GM21717 (cell line): ENCODE measurements at regions not wholly inside any gene's neighbourhood (a gene's known extent, or its start where the extent isn't known, plus 50 kb on each side); places are given as distances from the start of the nearest gene placed in this dataset.
"Not testable (repeated sequence)": the region's sequence is repeated elsewhere in the genome, so short reads cannot be mapped to it uniquely, and the experiment has no call there.

Experiments used
- ATAC-seq: cut with Tn5 transposase; IDR thresholded peaks from one replicate; pipeline ENCODE4 v1.9.1; 2021; ENCODE audit warnings: mild to moderate bottlenecking, moderate library complexity; ENCODE audit not compliant: unreplicated experiment

DNA sequence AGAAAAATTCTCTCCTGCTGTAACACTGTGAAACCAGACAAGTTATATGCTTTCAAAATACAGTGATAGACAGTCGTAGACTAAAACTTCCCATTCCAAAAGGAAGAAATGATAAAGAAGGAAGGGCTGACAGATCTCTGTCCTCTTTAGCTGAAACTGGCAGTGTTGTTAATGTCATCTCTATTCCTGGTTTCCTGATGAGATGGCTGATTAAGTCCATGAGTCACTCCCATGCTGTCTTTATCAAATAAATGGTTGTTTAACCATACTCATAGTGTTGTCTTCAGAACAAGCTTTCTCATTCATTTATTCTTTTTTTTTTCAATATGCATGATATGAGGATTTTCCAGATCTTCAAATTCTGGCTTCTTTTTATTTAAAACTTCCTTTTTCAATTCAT, 952.2 kb upstream of the WWC1 start:
- no peak for ATAC-seq

DNA sequence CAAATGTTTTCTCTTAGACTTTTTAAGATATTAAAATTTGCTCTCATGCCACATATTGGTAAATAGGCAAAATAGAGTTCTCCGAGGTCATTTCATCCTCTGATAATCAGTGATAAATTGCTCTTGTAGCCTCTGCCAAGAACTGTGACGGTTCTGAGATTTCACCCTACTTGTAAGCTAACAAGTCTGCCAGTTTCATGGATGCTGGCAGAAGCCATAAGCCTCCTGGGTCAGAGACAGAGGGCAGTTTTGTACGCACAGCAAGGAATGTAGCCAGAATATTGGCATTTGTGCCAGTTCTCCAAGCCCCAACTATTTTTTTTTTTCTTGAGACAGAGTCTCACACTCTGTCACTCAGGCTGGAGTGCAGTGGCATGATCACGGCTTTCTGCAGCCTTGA, 945.0 kb upstream of the WWC1 start:
- no peak for ATAC-seq

DNA sequence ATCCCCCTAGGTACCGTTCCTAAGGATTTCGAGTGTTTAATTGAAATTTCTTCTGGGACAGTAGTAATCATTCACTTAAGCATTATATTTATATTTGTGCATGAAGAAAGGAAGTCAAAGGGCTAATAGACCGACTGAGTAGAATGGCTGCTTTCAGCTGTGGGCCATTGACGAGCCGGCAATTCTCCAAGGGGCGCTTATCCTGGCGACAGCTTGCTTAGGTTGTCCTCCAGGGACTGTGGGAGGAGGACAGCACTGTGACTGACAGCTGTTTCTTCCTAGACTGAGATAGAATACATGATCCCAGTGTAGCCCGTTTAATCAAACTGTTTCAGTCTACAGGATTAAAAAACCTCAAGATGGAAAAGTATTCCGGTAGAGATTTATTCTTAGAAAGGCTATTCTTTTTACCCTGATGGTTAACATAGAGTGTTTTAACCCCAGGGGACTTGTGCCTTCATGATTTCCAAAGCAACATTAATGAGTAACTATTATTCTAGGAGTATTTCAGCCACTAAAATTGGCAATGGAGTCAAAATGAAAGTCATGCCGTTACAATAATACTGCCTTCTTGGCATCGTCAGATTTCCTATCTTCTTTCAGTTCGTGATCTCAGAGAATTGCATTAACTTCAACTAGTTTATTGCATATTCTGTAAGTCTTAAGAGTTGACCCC, 943.1 kb upstream of the WWC1 start:
- ATAC-seq, result no peak

DNA sequence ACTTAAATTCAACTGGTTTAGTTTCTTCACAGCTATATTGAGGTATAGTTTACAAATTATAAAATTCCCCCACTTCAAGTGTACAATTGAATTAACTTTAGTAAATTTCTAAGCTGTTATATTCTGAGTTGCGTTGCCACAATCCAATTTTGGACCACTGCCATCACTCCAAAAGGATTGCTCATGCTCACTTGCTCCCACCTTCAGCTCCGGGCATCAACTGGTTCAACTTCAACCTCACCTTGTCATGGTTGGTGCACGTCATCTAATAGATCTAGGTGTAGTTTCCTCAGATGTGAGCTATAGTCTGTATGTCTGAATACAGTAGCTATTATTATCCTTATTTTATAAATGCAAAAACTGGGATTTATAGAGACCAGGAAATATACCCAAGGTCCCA, 942.5 kb upstream of the WWC1 start:
- ATAC-seq, result no peak

DNA sequence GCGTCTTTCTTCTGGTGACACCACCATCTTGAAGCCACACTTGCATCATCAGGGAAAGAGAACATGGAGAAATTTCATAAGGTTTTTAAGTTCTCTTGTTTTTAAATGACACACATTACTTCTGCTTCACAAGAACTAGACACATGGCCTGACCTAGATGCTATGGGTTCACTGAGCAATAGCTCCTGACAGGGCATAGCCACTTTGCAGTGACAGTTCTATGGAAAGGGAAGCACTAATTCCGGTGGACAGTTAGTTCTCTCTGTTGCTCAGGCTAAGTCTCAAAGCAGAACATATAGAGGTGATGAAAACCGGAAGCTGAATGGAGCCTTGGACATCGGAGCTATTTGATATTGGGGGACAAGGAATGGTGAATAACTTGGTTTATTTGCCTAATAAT, 940.1 kb upstream of the WWC1 start:
- no peak for ATAC-seq

DNA sequence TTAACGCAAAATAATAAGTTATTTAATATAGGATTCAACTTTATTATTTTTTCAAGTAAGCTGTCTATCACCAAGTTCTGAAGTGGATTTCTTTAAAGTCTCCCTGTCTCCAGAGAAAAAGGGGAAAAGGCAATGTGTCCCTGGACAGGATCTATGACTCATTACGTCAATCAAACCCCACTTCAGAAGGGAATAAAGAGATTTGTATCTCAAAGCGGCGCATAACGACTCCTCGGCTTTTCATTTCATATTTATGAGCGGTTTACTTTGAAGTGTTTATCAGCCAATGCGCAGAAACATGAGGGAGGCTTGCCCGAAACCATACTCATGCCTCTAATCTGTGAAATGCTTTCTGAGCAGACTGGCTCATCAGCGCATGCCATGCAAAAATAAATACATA, 938.6 kb upstream of the WWC1 start:
- no peak for ATAC-seq

DNA sequence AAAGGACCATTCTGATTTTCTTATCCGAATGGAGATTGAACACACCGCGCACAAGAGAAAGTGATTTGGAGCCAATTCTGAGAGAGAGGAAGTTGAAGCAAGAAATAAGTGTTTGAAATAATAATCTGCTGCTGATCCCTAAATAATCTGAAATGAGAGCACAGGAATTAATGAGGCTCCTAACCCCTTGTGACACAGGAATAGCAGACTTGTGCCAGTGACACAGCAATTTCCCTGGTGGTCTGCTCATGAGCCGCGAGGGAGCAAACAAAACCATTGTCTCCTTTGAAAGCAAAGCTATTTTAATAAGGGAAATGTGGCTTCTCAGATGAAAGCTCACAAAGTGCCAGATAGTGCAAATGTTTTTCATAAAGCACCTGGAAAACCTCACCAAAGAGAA, 936.1 kb upstream of the WWC1 start:
- ATAC-seq, result no peak

DNA sequence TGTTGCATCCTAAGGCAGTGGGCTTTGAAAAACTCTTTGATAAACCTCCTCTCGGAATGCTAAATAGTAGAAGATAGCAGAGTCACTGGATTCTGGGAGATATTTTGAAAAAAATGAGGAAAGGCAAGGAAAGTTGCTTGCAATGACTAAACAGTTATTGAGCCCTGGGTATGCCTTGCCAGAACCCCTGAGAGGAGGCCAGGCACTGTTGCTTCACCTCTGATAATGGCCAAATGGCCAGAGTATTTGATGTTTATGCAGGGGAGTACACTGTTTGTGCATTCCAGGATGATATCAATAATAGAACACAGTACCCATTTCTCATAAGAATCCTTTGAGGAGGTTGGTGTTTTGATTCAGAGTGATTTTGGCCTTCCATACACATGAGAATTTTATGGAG, 935.1 kb upstream of the WWC1 start:
- ATAC-seq, result no peak

DNA sequence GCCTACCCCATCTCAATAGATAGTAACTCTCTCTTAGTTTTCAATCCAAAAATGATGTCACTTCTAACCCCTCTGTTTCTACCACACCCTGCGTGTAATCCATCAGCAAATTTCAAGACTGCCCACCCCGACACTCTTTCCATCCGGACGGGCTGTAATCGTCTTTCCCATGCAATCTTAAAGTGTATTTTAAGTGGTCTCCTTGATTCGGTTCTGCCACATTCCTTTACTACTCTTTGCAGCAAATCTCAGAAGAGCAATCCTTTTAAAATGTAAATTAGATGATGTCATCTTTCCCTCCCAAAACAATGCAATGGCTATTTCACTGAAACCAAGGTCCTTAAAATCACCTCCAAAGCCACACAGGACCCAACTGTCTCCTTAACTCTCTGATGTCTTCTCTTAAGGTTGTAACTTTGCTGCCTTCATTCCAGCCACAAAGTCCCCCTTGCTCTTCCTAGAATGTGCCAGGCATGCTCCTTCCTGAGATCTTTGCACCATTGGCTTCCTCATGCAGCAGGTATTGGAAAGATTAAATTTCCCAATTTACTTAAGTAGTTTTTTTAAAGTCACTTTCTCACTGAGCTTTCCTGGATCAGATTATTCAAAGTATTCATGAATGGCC, 932.5 kb upstream of the WWC1 start:
- no peak for ATAC-seq

DNA sequence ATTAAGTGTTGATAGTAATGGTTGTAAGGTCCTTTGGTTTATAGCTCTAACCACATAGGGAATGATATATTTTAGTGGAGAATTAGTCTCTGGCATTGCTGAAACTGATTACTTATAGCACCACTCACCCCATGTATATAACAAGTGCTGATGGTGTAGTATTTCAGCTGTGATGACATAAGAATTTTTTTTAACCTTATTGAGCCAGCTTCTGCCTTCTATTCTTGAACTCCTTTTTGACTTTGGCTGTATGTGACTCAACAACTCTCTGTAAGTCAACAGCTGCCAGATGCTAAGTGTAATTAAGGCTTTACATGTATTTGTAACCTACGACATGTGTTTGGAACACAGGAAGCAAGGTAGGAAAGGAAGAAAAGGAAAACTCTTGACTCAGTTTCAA, 929.6 kb upstream of the WWC1 start:
- no peak for ATAC-seq

DNA sequence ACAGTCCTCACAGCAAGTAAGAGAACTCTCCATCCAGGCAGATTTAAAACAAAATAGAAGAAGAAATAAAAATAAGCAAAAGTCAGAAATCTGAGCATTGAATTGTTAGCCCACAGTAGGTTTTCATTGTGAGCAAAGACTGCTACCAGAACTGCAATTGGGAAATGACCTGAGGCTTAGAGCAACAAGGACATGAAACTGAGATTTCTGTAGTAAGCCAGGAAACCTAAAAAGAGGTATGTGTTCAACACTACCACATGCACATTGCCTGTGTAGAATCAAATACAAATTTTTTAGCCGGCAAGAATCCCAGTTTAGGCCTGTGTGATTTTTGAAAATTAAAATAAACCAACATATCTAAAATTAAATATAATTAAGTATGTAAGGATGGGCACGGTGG, 928.4 kb upstream of the WWC1 start:
- ATAC-seq, result no peak

DNA sequence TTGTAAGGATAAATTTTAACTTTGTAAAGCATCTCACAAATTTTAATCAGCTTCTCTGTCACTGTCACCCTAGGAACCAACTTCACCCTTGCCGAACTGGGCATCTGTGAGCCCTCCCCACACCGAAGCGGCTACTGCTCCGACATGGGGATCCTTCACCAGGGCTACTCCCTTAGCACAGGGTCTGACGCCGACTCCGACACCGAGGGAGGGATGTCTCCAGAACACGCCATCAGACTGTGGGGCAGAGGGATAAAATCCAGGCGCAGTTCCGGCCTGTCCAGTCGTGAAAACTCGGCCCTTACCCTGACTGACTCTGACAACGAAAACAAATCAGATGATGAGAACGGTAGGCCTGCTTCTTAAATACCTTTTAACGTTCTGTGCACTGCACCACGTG, 916.3 kb upstream of the WWC1 start:
- no peak for ATAC-seq

DNA sequence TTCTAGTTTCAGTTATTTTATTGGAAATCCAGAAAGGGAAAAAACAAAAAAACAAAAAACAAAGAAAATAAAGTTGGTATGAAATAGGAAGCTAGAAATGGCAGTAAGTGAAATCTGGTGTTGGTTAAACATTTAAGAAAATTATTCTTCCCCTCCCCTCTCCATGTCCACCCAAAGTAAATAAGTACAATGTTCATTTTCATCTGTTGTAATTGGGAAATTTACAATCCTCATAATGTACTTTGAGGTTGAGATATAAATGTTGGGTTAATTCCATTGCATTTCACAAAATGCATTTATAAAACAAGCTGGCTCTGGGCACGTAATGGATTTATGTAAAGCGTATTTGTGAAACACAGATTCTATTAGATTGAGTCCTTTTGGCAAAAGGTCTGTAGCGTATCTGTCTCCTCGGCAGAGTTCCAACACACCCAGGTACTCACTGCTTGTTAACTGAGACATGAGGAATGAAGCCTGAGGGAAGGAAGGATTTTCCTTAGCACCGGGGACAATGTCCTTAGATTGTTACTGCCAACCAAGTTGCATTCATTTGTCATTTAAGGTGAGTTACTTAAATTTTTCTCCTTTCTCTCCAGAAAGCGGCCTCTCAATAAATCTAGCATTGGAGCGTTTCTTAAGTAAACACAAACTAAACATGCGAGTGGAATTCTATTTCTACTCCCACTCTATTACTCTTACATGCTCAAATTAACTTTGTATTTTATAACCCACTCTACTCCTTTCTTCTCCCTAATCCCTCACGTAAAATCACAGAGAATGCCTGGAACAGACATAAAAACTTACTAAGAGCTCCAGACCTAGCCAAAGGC, 912.3 kb upstream of the WWC1 start:
- no peak for ATAC-seq

DNA sequence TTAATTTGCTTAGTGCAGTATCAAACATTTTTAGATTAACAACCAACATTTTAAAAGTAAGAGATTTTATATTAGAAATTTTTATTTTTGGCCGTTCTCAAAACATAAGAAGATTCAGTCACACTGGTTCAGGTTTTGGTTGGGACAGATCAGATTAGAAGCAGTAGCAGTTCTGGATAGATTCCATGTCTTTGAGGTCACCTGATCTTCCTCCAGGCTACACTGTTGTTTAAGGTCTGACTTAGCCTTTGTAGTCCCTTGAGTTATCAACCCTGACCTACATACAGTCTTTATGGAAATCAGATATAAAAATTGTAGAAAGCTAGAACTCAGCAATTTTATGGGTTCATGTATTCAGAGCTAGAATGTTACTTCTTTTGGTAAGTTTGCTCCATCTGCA, 910.0 kb upstream of the WWC1 start:
- ATAC-seq, result no peak

DNA sequence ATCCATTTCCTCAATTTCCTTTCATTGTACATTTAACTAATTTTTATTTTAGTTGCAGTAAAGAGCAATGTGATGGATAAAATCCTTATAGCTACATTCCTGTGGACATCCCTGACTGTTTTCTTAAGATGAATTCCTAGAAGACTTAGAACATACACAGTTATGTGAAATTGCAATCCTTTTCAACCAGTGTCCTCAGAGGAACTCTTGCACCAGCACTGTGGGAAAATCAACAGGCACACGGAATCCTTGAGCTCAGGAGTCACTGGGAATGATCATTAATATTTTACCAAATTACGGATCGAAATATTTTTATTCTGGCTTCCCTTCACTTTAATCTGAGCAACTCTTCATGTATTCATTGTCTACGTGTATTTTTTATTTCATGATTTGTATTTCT, 901.9 kb upstream of the WWC1 start:
- ATAC-seq, result no peak

DNA sequence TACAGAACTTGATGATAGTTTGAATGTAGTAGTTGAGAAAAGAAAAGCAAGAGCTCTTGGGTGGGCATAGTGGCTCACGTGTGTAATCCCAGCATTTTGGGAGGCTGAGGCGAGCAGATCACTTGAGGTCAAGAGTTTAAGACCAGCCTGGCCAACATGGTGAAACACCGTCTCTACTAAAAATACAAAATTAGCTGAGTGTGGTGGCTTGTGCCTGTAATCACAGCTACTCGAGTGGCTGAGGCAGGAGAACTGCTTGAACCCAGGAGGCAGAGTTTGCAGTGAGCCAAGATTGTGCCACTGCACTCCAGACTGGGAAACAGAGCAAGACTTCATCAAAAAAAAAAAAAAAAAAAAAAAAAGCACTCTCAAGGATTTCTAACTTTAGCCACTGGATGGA, 900.2 kb upstream of the WWC1 start:
- not testable (repeated sequence) for ATAC-seq

DNA sequence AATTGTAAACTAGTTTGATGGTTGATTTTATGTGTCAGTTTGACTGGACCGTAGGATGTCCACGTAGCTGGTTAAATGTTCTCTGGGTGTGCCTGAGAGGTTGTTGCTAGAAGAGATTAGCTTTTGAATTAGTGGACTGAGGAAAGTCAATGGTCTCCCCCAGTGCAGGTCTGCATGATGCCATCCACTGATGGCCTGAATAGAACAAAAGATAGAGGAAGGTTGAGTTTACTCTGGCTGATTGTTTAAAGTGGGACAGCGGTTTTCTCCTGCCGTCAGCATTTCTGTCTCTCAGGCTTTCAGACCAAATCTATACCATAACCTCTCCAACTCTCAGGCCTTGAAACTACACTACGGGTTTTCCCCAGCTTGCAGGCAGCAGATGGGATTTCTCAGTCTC, 899.2 kb upstream of the WWC1 start:
- ATAC-seq, result no peak

DNA sequence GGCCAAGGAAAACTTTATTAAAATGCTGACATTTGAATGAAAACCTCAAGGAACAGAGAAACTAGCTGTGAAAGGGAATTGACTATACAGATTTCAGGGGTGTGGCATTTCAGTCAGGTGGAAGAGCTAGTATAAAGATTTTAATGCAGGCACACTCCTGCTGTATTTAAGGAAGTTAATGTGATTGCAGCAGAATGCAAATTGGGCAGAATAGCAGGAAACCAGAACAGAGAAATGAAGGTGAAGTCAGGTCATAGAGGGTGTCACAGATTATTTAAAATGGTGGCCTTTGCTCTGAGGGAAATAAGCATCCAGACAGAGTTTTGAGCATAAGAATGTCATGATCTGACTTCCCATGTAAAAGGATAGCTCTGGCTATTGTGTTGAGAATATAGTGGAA, 898.1 kb upstream of the WWC1 start:
- no peak for ATAC-seq

DNA sequence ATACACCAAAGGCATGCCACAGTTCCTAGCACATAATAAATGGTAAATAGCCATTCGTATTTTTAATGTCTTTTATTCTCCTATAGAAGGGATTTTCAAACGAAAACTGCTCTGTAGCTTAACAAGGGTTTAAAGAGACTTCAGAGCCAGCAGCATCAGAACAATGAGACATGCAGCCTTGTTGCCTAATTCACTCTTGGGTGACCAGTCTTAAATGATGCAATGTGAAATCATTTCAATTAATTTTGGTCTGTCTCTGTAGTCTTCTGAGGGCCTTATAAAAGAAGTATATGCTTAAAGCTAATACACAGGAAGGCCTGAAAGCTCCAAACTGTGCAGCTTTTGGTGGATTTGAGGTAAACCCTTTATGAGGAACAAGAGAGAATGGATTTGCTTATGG, 888.8 kb upstream of the WWC1 start:
- no peak for ATAC-seq

DNA sequence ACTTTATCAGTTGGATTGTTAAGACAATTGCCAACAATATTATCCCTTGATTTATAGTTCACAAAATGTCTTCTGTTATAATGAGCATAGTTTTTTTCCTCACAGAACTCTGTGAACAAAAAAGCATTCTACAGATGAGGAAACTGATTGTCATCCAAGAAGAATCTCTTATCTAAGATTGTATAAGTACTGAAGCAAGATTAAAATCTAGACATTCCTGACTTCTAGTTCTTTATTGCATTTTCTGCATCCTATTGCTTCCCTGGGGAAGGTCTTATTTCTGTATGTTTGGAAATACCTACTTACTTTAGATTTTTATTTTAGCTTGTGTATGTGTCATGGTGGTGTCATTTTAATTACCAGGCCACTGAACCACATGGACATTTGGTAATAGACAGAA, 884.9 kb upstream of the WWC1 start:
- ATAC-seq, result no peak

DNA sequence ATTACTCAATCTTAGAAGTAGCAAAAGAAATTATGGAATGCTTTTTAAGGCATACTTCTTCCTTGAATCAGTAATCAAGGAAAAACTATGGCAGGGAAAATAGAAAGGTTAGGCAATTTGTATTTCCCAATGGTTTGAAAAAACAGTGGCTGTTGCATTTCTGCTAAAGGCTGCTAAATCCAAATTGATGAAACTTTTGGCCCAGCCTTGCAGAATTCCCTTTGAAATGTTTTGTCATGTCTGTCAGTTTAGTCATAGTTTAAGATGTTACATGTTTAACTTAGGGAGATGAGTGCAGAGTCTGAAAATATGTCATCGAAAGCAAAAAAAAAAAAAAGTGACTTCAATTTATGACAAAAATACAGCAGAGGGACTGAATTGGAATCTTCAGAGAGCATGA, 878.9 kb upstream of the WWC1 start:
- ATAC-seq, result no peak

DNA sequence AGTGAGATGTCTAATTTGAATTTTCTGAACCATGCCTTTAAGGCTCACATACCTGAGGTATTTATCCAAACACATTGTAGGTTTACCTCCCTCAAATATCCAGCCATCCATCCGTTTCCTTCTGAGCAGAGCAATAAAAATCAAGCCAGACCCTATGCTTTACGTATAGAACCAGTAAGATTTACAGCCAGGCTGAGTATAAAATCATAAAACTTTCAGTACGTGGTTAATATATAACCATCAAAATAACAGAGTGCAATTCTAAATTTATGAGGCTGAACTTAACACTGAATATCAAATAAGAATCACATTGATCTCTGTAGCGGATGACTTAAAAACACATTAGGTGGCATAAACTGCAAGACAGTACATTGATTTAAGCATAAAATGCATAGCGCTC, 877.9 kb upstream of the WWC1 start:
- ATAC-seq, result no peak
